RWPE1 (cell line): ENCODE measurements at regions not wholly inside any gene's neighbourhood (a gene's known extent, or its start where the extent isn't known, plus 50 kb on each side); places are given as distances from the start of the nearest gene placed in this dataset.

Source experiments
- CTCF ChIA-PET: fragments of 350-600 bp; sonication (Branson Sonifier 250); formaldehyde crosslinking; extraction: SDS; loops from one replicate; lab custom pipeline; 2021; lab: Yijun Ruan, JAX
- POLR2A ChIA-PET: fragments of 400-600 bp; formaldehyde crosslinking; extraction: SDS; loops from one replicate; lab custom pipeline; 2020; ENCODE audit warnings: antibody characterized with exemption; ENCODE audit not compliant: low non-redundant PET; lab: Yijun Ruan, JAX
- DNase-seq: peaks from one replicate; pipeline ENCODE4 v3.0.0; 2012; ENCODE audit warnings: low spot score
- H3K27ac ChIP-seq: fragments of 450-650 bp; 2 replicates; pipeline ENCODE4 v1.5.1; 2017
- CTCF ChIP-seq: fragments of 450-650 bp; conservative IDR thresholded peaks from 2 replicates; pipeline ENCODE4 v1.5.1; 2017; ENCODE audit warnings: low read depth, mild to moderate bottlenecking

DNA sequence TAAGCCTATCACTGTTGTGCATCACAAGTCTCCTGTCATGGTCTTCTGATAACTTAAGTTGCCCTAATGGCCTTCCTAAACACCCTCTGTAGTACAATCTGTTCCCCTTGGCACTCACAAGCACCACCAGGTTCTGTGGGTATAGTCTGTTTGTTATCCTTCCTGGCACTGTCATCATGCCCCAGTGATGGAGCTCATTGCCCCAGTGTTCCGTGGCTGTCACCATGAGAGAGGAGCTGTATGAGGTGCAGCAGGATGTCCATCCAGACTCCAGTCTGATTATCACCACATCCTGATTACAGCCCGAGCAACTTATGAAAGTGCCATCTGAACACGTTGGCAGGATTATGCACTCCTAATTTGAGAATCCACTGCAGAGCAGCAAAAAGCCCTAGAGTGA lies 380.1 kb downstream of the FRK start:
- TF ChIP-seq CTCF, result no peak
- H3K27ac ChIP-seq, result no peak overlapping the region
- no peak for DNase-seq
- ChIA-PET CTCF (no interaction called here), POLR2A (no interaction called here)

DNA sequence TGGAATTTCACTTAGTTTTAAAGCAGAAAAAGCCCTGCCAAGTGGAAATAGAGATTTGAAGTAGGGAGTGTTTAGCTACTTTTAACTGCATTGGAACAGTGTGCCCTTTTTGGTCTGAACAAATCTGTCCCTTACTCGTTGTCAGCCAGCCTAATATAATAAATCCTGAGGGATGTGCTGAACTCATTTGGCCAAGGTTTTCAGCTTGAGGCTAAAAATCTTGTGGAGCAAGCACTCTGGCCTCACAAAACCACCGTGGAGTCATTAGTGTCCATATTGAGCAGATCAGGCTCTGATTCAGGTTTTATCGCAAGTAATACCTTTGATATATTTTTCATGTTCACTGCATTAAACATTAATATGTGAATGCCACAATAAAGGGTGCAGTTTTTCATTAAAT lies 383.5 kb downstream of the FRK start:
- no peak for TF ChIP-seq CTCF
- no peak overlapping the region for H3K27ac ChIP-seq
- no peak for DNase-seq
- POLR2A ChIA-PET, result no interaction called here
- CTCF ChIA-PET, result no interaction called here

DNA sequence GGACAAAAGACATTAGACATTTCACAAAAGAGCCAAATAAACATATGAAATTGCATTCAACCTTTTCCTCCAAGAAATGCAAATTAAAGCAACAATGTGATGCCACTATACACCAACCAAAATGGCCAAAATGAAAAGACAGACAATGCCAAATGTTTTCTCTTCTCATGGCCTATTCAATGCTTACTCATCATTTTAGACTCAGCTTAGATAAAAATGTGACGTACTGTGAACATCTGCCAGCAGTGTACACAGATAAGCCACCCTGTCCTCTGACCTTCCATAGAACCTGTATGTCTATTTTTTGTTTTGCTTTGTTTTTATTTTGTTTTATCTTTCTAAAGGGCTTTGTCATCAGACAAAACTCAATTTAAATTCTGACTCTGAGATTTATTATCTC lies 385.2 kb downstream of the FRK start:
- ChIA-PET POLR2A (no interaction called here), CTCF (no interaction called here)
- no peak for DNase-seq
- TF ChIP-seq CTCF, result no peak
- H3K27ac ChIP-seq, result no peak overlapping the region

- ChIA-PET POLR2A (no interaction called here), CTCF (interaction anchor here (0.6 kb wide), 1 partner anchor 31 kb away, joined by 3 read pairs; no protein-coding TSS in a partner anchor)
- TF ChIP-seq CTCF, result no peak
- DNase-seq, result no peak
- no peak overlapping the region for H3K27ac ChIP-seq
Observed at GRCh38 chr6:115668781-115669180, 391.9 kb downstream of the FRK start.

DNA sequence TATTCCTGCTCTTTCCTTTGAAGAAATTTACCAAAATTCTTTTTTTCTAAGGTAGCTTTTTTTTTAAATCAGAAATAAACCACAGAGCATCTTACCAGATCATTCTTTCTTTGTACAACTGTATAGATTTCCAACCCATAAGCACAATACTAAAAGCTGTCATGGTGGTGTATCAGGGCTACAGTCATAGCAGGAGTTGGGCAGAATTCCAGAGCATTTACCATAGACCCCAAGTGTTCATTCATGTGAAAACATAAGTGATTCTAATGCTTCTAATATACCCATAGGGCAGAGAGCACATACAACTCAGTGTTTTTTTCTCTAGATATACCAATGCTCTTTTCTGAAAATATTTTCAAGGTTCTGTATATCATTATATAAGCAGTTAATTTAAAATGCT lies 392.5 kb downstream of the FRK start:
- no peak for TF ChIP-seq CTCF
- POLR2A ChIA-PET, result no interaction called here
- CTCF ChIA-PET, result no interaction called here
- H3K27ac ChIP-seq, result no peak overlapping the region
- no peak for DNase-seq

DNA sequence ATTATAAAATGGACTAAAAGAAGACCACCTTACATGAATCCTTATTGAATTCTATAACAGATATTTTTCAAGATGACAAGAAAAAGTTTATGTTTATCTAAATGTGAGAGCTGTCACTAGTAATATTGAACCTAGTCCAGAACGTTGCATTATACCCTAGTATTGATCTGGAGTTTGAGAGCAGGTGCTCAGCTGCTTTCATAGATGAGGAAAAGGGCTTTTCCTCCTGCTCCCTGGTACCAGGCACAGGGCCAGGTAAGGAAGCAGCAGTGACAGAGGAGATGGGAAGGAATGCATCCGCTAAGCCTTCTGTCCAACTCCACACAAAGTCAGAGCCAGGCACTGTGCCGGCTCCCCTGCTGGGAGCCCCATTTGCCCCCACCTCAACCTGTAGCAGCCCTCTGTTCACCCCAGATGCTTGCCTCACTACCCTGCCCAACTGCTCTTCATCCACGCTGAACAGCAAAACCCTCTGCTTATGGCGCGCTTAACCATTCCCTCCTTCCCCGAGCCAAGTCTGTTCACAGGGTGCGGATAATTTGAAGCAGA lies 393.1 kb downstream of the FRK start:
- POLR2A ChIA-PET, result no interaction called here
- CTCF ChIA-PET, result no interaction called here
- no peak for TF ChIP-seq CTCF
- no peak for DNase-seq
- no peak overlapping the region for H3K27ac ChIP-seq
